H9 (cell line): ENCODE measurements at regions not wholly inside any gene's neighbourhood (a gene's known extent, or its start where the extent isn't known, plus 50 kb on each side); places are given as distances from the start of the nearest gene placed in this dataset.
"Not testable (repeated sequence)": the region's sequence is repeated elsewhere in the genome, so short reads cannot be mapped to it uniquely, and the experiment has no call there.

Experiments
- DNase-seq: peaks from one replicate; pipeline ENCODE4 v3.0.0-alpha.2; 2017
- H2AFZ ChIP-seq: one replicate; pipeline ENCODE4 v1.6.1; 2013; ENCODE audit warnings: mild to moderate bottlenecking, low read length, control low read depth, moderate library complexity
- H2AK5ac ChIP-seq: 2 replicates; pipeline ENCODE4 v1.6.1; 2013; ENCODE audit warnings: low read length, control low read depth, mixed read lengths; ENCODE audit not compliant: insufficient read length
- H2BK120ac ChIP-seq: one replicate; pipeline ENCODE4 v1.6.1; 2013; ENCODE audit warnings: low read depth, mild to moderate bottlenecking, low read length, control low read depth, inconsistent platforms; ENCODE audit not compliant: poor library complexity, severe bottlenecking
- H2BK12ac ChIP-seq: 2 replicates; pipeline ENCODE4 v1.6.1; 2013; ENCODE audit warnings: low read length, control low read depth, mixed read lengths, low read depth; ENCODE audit not compliant: insufficient read length
- H2BK15ac ChIP-seq: 2 replicates; pipeline ENCODE4 v1.6.1; 2013; ENCODE audit warnings: low read depth, low read length, control low read depth
- H2BK20ac ChIP-seq: one replicate; pipeline ENCODE4 v1.6.1; 2013; ENCODE audit warnings: low read depth, mild to moderate bottlenecking, low read length, control low read depth, inconsistent platforms; ENCODE audit not compliant: poor library complexity, severe bottlenecking
- H2BK5ac ChIP-seq: 2 replicates; pipeline ENCODE4 v1.6.1; 2013; ENCODE audit warnings: low read length, control low read depth, mixed read lengths; ENCODE audit not compliant: insufficient read length
- H3K14ac ChIP-seq: 2 replicates; pipeline ENCODE4 v1.6.1; 2013; ENCODE audit warnings: low read length, control low read depth; ENCODE audit not compliant: insufficient read depth
- H3K18ac ChIP-seq: 2 replicates; pipeline ENCODE4 v1.6.1; 2013; ENCODE audit warnings: low read depth, mild to moderate bottlenecking, mixed read lengths, low read length, control low read depth; ENCODE audit not compliant: insufficient read length
- H3K23ac ChIP-seq: 2 replicates; pipeline ENCODE4 v1.6.1; 2013; ENCODE audit warnings: low read length, control low read depth, mixed read lengths, low read depth; ENCODE audit not compliant: insufficient read length
- H3K23me2 ChIP-seq: 2 replicates; pipeline ENCODE4 v1.6.1; 2013; ENCODE audit warnings: low read depth, mild to moderate bottlenecking, mixed read lengths, low read length, control low read depth; ENCODE audit not compliant: insufficient read length, poor library complexity, severe bottlenecking
- H3K27ac ChIP-seq: 2 replicates; pipeline ENCODE4 v1.5.1; 2013; ENCODE audit warnings: low read length, control low read depth, mixed read lengths, low read depth; ENCODE audit not compliant: insufficient read length
- H3K27me3 ChIP-seq: 2 replicates; pipeline ENCODE4 v1.6.1; 2013; ENCODE audit warnings: low read length, control low read depth, inconsistent platforms; ENCODE audit not compliant: insufficient read depth
- H3K4ac ChIP-seq: 2 replicates; pipeline ENCODE4 v1.6.1; 2013; ENCODE audit warnings: low read depth, mild to moderate bottlenecking, control low read depth, inconsistent platforms, low read length, moderate library complexity
- H3K4me1 ChIP-seq: 2 replicates; pipeline ENCODE4 v1.6.1; 2013; ENCODE audit warnings: low read length, control low read depth, inconsistent platforms; ENCODE audit not compliant: insufficient read depth
- H3K4me2 ChIP-seq: 2 replicates; pipeline ENCODE4 v1.6.1; 2013; ENCODE audit warnings: low read length, control low read depth, mixed read lengths; ENCODE audit not compliant: insufficient read length, insufficient read depth
- H3K56ac ChIP-seq: 2 replicates; pipeline ENCODE4 v1.6.1; 2013; ENCODE audit warnings: low read depth, mild to moderate bottlenecking, mixed read lengths, low read length, control low read depth; ENCODE audit not compliant: insufficient read length
- H3K79me1 ChIP-seq: 2 replicates; pipeline ENCODE4 v1.6.1; 2013; ENCODE audit warnings: low read depth, mild to moderate bottlenecking, moderate library complexity, low read length, control low read depth, inconsistent platforms; ENCODE audit not compliant: insufficient read depth, poor library complexity, severe bottlenecking
- H3K79me2 ChIP-seq: 2 replicates; pipeline ENCODE4 v1.6.1; 2013; ENCODE audit warnings: low read length, control low read depth, inconsistent platforms; ENCODE audit not compliant: insufficient read depth
- H3K9ac ChIP-seq: 2 replicates; pipeline ENCODE4 v1.6.1; 2013; ENCODE audit warnings: low read length, control low read depth, mixed read lengths; ENCODE audit not compliant: insufficient read length; ENCODE audit errors: extremely low read depth
- H3K9me3 ChIP-seq: one replicate; pipeline ENCODE4 v1.6.1; 2013; ENCODE audit warnings: low read depth, low read length, inconsistent platforms; ENCODE audit not compliant: control insufficient read depth
- H3T11ph ChIP-seq: one replicate; pipeline ENCODE4 v1.6.1; 2013; ENCODE audit warnings: mild to moderate bottlenecking, low read length, control low read depth, inconsistent platforms
- H4K20me1 ChIP-seq: one replicate; pipeline ENCODE4 v1.6.1; 2013; ENCODE audit not compliant: control insufficient read depth, insufficient read length, insufficient read depth
- H4K5ac ChIP-seq: 2 replicates; pipeline ENCODE4 v1.6.1; 2013; ENCODE audit warnings: low read depth, mild to moderate bottlenecking, mixed read lengths, low read length, control low read depth; ENCODE audit not compliant: insufficient read length
- H4K8ac ChIP-seq: replicated peaks from 2 replicates; pipeline ENCODE4 v1.6.1; 2013; ENCODE audit warnings: low read length, control low read depth, mixed read lengths, low read depth; ENCODE audit not compliant: insufficient read length
- H4K91ac ChIP-seq: 2 replicates; pipeline ENCODE4 v1.6.1; 2013; ENCODE audit warnings: low read depth, mild to moderate bottlenecking, moderate library complexity, mixed read lengths, low read length, control low read depth; ENCODE audit not compliant: insufficient read length
- H3K27ac Mint-ChIP-seq, 3 experiments: 2 replicates in 2 of 3; 3 replicates in 1 of 3; pipeline ENCODE4 v1.8.0; 2020 to 2021; ENCODE audit warnings: mixed read lengths in 3 of 3, mild to moderate bottlenecking in 1 of 3, moderate library complexity in 1 of 3
- H3K27me3 Mint-ChIP-seq: 2 replicates; pipeline ENCODE4 v1.8.0; 2021; ENCODE audit warnings: low read depth, mild to moderate bottlenecking, moderate library complexity, mixed read lengths
- H3K36me3 Mint-ChIP-seq, 3 experiments: 2 replicates in 2 of 3; 3 replicates in 1 of 3; pipeline ENCODE4 v1.8.0; 2020 to 2021; ENCODE audit warnings: low read depth in 3 of 3, mixed read lengths in 3 of 3; ENCODE audit not compliant: insufficient read depth in 1 of 3
- H3K4me1 Mint-ChIP-seq, 2 experiments: 2 replicates each; pipeline ENCODE4 v1.8.0; 2020; ENCODE audit warnings: mixed read lengths in 2 of 2
- H3K4me3 Mint-ChIP-seq, 2 experiments: 2 replicates in 1 of 2; 3 replicates in 1 of 2; pipeline ENCODE4 v1.8.0; 2020 to 2021; ENCODE audit warnings: mild to moderate bottlenecking in 2 of 2, mixed read lengths in 2 of 2, moderate library complexity in 1 of 2
- H3K9me3 Mint-ChIP-seq, 2 experiments: 2 replicates in 1 of 2; 3 replicates in 1 of 2; pipeline ENCODE4 v1.8.0; 2020; ENCODE audit warnings: mild to moderate bottlenecking in 2 of 2, mixed read lengths in 2 of 2, moderate library complexity in 1 of 2
- CTCF ChIP-seq: fragments of 200-600 bp; sonication (generic); conservative IDR thresholded peaks from 3 replicates; pipeline ENCODE4 v1.8.0; 2021; ENCODE audit warnings: antibody characterized with exemption, mild to moderate bottlenecking
- WGBS: extraction: QIAGEN DNeasy Blood & Tissue Kit; methylation state at CpG from one replicate; pipeline ENCODE4 v1.1.7; 2013; ENCODE audit warnings: missing lambda C conversion rate, low lambda C conversion rate, mixed read lengths; ENCODE audit not compliant: insufficient read length; ENCODE audit errors: extremely low coverage; 5-methylcytosine and 5-hydroxymethylcytosine counted together

GRCh38 chrX:883588-883987 lies 253.0 kb downstream of the SHOX start:
- no peaks in the 10 kb centered on the region for H4K20me1 ChIP-seq
- no peak overlapping the region for H3K4ac ChIP-seq
- H3K27ac Mint-ChIP-seq = no peak overlapping the region
- no peak overlapping the region for H2BK12ac ChIP-seq
- peaks cover 13 to 14% of the 10 kb centered on the region in 2 experiments for H3K4me1 Mint-ChIP-seq
- H3K79me2 ChIP-seq = no peaks in the 10 kb centered on the region
- H3K27me3 ChIP-seq = no peaks in the 10 kb centered on the region
- H3K27me3 Mint-ChIP-seq = peaks cover 18% of the 10 kb centered on the region
- H4K91ac ChIP-seq = no peak overlapping the region
- H4K8ac ChIP-seq = no peak overlapping the region
- no peak overlapping the region for H2AK5ac ChIP-seq
- no peak overlapping the region for H3K9ac ChIP-seq
- H2BK15ac ChIP-seq = no peak overlapping the region
- no peak overlapping the region for H2AFZ ChIP-seq
- peaks cover 0 to 5% (median 0%) of the 10 kb centered on the region in 3 experiments; a peak in 2 of 7 replicates for H3K36me3 Mint-ChIP-seq
- TF ChIP-seq CTCF = no peak
- H3K14ac ChIP-seq = peak overlapping the region; percentile 58; the same call in 1 of the 2 replicates
- no peak overlapping the region for H2BK120ac ChIP-seq
- H3K23ac ChIP-seq = no peak overlapping the region
- H3K9me3 ChIP-seq = no peaks in the 10 kb centered on the region
- no peak overlapping the region for H3T11ph ChIP-seq
- no peaks in the 10 kb centered on the region for H3K79me1 ChIP-seq
- no peak overlapping the region for H3K27ac ChIP-seq
- no peak overlapping the region for H2BK20ac ChIP-seq
- no CpG with 5 or more reads among the region's 10 CpGs for WGBS
- H3K4me1 ChIP-seq = no peaks in the 10 kb centered on the region; the same call in 1 of the 2 replicates
- no peak overlapping the region for H3K4me3 Mint-ChIP-seq
- no peak overlapping the region for H4K5ac ChIP-seq
- H3K56ac ChIP-seq = no peak overlapping the region
- H3K4me2 ChIP-seq = no peak overlapping the region
- H3K18ac ChIP-seq = no peak overlapping the region
- H2BK5ac ChIP-seq = no peak overlapping the region
- peaks cover 3 to 8% of the 10 kb centered on the region in 2 experiments; a peak in 4 of 5 replicates for H3K9me3 Mint-ChIP-seq
- H3K23me2 ChIP-seq = no peaks in the 10 kb centered on the region
- DNase-seq = peak; percentile 33

GRCh38 chrX:879756-880698 lies 249.4 kb downstream of the SHOX start:
- no CpG with 5 or more reads among the region's 11 CpGs for WGBS
- not testable (repeated sequence) for H3K36me3 Mint-ChIP-seq, H2BK12ac ChIP-seq, H4K5ac ChIP-seq, H3K23me2 ChIP-seq, H3K9me3 ChIP-seq, H3K79me1 ChIP-seq, H2AFZ ChIP-seq, H2BK15ac ChIP-seq, H3K56ac ChIP-seq, H2BK5ac ChIP-seq, H3K4ac ChIP-seq, H3K27me3 ChIP-seq, H4K91ac ChIP-seq, H3K14ac ChIP-seq, H4K20me1 ChIP-seq, H3K18ac ChIP-seq, H3K27ac Mint-ChIP-seq, H2BK120ac ChIP-seq, H3K9ac ChIP-seq, H3K23ac ChIP-seq, H3K4me1 ChIP-seq, H2BK20ac ChIP-seq, DNase-seq, H3T11ph ChIP-seq, H3K4me2 ChIP-seq, H3K79me2 ChIP-seq, H3K4me3 Mint-ChIP-seq, H3K27ac ChIP-seq, H2AK5ac ChIP-seq, H4K8ac ChIP-seq
- peaks cover 21% of the 10 kb centered on the region for H3K27me3 Mint-ChIP-seq
- peaks cover 13 to 14% of the 10 kb centered on the region in 2 experiments for H3K4me1 Mint-ChIP-seq
- H3K9me3 Mint-ChIP-seq = peaks cover 3 to 10% of the 10 kb centered on the region in 2 experiments; a peak in 3 of 5 replicates
